Smooth muscle cell (in vitro differentiated cells): ENCODE measurements at regions not wholly inside any gene's neighbourhood (a gene's known extent, or its start where the extent isn't known, plus 50 kb on each side); places are given as distances from the start of the nearest gene placed in this dataset.

ENCODE experiments used
- DNase-seq: peaks from one replicate; lab custom pipeline; 2025; ENCODE audit not compliant: unreplicated experiment; lab: John Stamatoyannopoulos, UW
- H2AFZ ChIP-seq: fragments of 200-600 bp; sonication (generic); 2 replicates; pipeline ENCODE4 v1.6.0; 2016; ENCODE audit warnings: antibody characterized with exemption, low read depth, mild to moderate bottlenecking
- H3F3A ChIP-seq: fragments of 200-600 bp; sonication (generic); 2 replicates; pipeline ENCODE4 v1.6.0; 2017; ENCODE audit warnings: antibody characterized with exemption, low read depth
- H3K27ac ChIP-seq: fragments of 200-600 bp; sonication (generic); 2 replicates; pipeline ENCODE4 v1.5.1; 2016; ENCODE audit warnings: low read depth, mild to moderate bottlenecking
- H3K27me3 ChIP-seq: fragments of 200-600 bp; sonication (generic); 2 replicates; pipeline ENCODE4 v1.6.1; 2016; ENCODE audit warnings: low read depth, mild to moderate bottlenecking
- H3K36me3 ChIP-seq: fragments of 200-600 bp; sonication (generic); 2 replicates; pipeline ENCODE4 v1.5.1; 2016; ENCODE audit warnings: low read depth
- H3K4me1 ChIP-seq: fragments of 200-600 bp; sonication (generic); 2 replicates; pipeline ENCODE4 v1.5.1; 2016; ENCODE audit warnings: low read depth
- H3K4me2 ChIP-seq: fragments of 200-600 bp; sonication (generic); 2 replicates; pipeline ENCODE4 v1.6.0; 2016; ENCODE audit warnings: mild to moderate bottlenecking
- H3K4me3 ChIP-seq: fragments of 200-600 bp; sonication (generic); 2 replicates; pipeline ENCODE4 v1.5.1; 2016; ENCODE audit warnings: mild to moderate bottlenecking
- H3K79me2 ChIP-seq: fragments of 200-600 bp; sonication (generic); 2 replicates; pipeline ENCODE4 v1.6.0; 2016; ENCODE audit warnings: low read depth, mild to moderate bottlenecking
- H3K9ac ChIP-seq: fragments of 200-600 bp; sonication (generic); 2 replicates; pipeline ENCODE4 v1.6.0; 2016; ENCODE audit warnings: low read depth
- H3K9me3 ChIP-seq: fragments of 200-600 bp; sonication (generic); replicated peaks from 2 replicates; pipeline ENCODE4 v1.5.1; 2016; ENCODE audit warnings: low read depth
- H4K20me1 ChIP-seq: fragments of 200-600 bp; sonication (generic); 2 replicates; pipeline ENCODE4 v1.6.0; 2016; ENCODE audit warnings: low read depth
- WGBS: methylation state at CpG from one replicate; pipeline ENCODE4 v1.1.7; 2016; ENCODE audit warnings: low lambda C conversion rate; 5-methylcytosine and 5-hydroxymethylcytosine counted together
- TF ChIP-seq, protein P1 (sequence below): fragments of 200-600 bp; sonication (generic); IDR thresholded peaks from 2 replicates; pipeline ENCODE4 v1.5.1; 2017; ENCODE audit warnings: borderline replicate concordance, mild to moderate bottlenecking, antibody characterized with exemption; ENCODE audit not compliant: insufficient read depth, poor library complexity, severe bottlenecking

DNA sequence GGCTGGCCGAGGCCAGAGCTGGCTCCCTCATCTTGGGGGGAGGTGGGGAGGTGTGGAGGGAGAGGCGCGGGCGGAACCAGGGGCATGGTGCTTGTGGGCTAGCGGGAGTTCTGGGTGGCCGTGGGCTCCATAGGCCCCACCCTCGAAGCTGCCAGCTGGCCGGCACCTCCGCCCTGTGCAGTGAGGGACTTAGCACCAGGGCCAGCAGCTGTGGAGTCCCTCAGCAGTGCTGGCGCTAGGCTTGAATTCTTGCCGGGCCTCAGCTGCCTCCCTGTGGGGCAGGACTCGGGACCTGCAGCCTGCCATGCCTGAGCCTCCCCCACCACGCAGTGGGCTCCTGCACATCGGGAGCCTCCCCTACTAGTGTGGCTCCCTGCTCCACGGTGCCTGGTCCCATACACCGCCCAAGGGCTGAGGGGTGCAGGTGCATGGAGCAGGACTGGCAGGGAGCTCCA is 603.3 kb downstream of the PCDH18 start:
- Histone ChIP-seq H3K4me1 (no peaks in the 10 kb centered on the region), H3K79me2 (no peaks in the 10 kb centered on the region), H3K9ac (no peak overlapping the region), H2AFZ (no peak overlapping the region), H3F3A (no peaks in the 10 kb centered on the region), H4K20me1 (no peaks in the 10 kb centered on the region), H3K9me3 (no peaks in the 10 kb centered on the region), H3K27ac (no peak overlapping the region), H3K36me3 (no peaks in the 10 kb centered on the region), H3K4me2 (no peak overlapping the region), H3K4me3 (no peak overlapping the region), H3K27me3 (no peaks in the 10 kb centered on the region)
- 94% methylated on average over 16 of the region's 16 CpGs for WGBS
- TF ChIP-seq, protein P1, sequence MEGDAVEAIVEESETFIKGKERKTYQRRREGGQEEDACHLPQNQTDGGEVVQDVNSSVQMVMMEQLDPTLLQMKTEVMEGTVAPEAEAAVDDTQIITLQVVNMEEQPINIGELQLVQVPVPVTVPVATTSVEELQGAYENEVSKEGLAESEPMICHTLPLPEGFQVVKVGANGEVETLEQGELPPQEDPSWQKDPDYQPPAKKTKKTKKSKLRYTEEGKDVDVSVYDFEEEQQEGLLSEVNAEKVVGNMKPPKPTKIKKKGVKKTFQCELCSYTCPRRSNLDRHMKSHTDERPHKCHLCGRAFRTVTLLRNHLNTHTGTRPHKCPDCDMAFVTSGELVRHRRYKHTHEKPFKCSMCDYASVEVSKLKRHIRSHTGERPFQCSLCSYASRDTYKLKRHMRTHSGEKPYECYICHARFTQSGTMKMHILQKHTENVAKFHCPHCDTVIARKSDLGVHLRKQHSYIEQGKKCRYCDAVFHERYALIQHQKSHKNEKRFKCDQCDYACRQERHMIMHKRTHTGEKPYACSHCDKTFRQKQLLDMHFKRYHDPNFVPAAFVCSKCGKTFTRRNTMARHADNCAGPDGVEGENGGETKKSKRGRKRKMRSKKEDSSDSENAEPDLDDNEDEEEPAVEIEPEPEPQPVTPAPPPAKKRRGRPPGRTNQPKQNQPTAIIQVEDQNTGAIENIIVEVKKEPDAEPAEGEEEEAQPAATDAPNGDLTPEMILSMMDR = no peak
- DNase-seq = no peak

DNA sequence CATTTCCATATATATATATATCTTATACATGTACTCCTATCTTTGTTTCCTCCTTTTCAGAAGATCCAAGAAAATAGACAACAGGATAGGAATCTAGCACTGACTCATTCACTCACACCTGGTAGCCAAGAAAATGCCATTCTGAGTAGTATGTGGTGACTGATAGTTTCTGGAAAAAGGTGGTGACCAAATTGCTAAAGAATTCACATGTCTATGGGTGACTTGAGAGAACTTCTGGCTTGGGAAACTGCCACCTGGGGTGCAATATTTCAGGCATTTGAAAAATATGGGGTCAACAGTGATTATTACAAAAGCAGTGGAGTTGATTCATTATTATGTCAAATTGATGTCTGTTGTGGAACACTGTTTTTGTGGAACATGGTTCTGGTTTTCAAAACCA is 605.1 kb downstream of the PCDH18 start:
- TF ChIP-seq, protein P1 = no peak
- DNase-seq = no peak
- H3K9ac ChIP-seq = no peak overlapping the region

GRCh38 chr4:136925203-136925602 is 607.1 kb downstream of the PCDH18 start:
- Histone ChIP-seq H3K27me3 (no peaks in the 10 kb centered on the region), H2AFZ (no peak overlapping the region), H3K4me1 (no peaks in the 10 kb centered on the region), H3K9ac (no peak overlapping the region), H3K9me3 (no peaks in the 10 kb centered on the region), H3K4me2 (no peak overlapping the region), H3K27ac (no peak overlapping the region), H4K20me1 (no peaks in the 10 kb centered on the region), H3K79me2 (no peaks in the 10 kb centered on the region), H3K4me3 (no peak overlapping the region), H3K36me3 (no peaks in the 10 kb centered on the region), H3F3A (no peaks in the 10 kb centered on the region)
- TF ChIP-seq, protein P1 = no peak
- DNase-seq = no peak
- 100% methylated on average over 1 of the region's 1 CpG for WGBS

More for the DNA sequence above, 605.1 kb downstream of the PCDH18 start:
- Histone ChIP-seq H3K4me1 (no peaks in the 10 kb centered on the region), H3K27me3 (no peaks in the 10 kb centered on the region), H2AFZ (no peak overlapping the region), H3K9me3 (no peaks in the 10 kb centered on the region), H3K36me3 (no peaks in the 10 kb centered on the region), H4K20me1 (no peaks in the 10 kb centered on the region), H3K27ac (peak overlapping the region; percentile 49), H3F3A (no peaks in the 10 kb centered on the region), H3K4me2 (no peak overlapping the region), H3K79me2 (no peaks in the 10 kb centered on the region), H3K4me3 (no peak overlapping the region)

GRCh38 chr4:136922066-136922465 is 610.2 kb downstream of the PCDH18 start:
- no peaks in the 10 kb centered on the region for H3K4me1 ChIP-seq
- H3K4me2 ChIP-seq = no peak overlapping the region
- no peaks in the 10 kb centered on the region for H4K20me1 ChIP-seq
- TF ChIP-seq, protein P1 = no peak
- H3F3A ChIP-seq = no peaks in the 10 kb centered on the region
- no peak overlapping the region for H3K4me3 ChIP-seq
- H2AFZ ChIP-seq = no peak overlapping the region
- no peaks in the 10 kb centered on the region for H3K9me3 ChIP-seq
- no peak for DNase-seq
- H3K27ac ChIP-seq = no peak overlapping the region
- no peaks in the 10 kb centered on the region for H3K36me3 ChIP-seq
- no peaks in the 10 kb centered on the region for H3K79me2 ChIP-seq
- H3K9ac ChIP-seq = no peak overlapping the region
- H3K27me3 ChIP-seq = no peaks in the 10 kb centered on the region
